ENCODE measurements at regions not wholly inside any gene's neighbourhood (a gene's known extent, or its start where the extent isn't known, plus 50 kb on each side); places are given as distances from the start of the nearest gene placed in this dataset.

DNA sequence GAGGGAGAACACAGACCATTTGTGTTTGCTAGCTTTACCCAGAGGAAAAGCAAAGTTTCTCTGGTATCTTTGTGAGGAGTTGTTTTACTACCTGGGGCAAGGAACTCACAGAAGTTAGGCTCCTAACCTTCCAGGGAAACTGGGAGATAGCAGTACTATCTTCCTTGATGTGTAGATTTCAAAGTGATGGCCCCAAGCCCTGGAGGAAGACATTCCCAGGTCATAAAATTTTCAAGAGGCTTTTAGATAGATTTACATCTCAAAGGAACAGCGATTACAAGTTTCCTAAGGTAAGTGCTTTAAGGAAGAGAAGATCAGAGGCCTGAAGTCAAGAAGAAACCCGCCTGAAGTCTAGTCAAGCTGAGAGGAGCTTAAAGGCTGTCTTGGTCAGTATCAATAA, 1187.8 kb upstream of the TMEFF2 start:
- TF ChIP-seq RELA (CRISPR knock-in tag; IDR thresholded peaks at IDR 0.05; ENCODE audit: borderline replicate concordance) (no peak), AR (CRISPR knock-in tag; IDR thresholded peaks at IDR 0.05) (no peak), TP53 (CRISPR knock-in tag; IDR thresholded peaks at IDR 0.05) (no peak), SMAD3 (CRISPR knock-in tag; IDR thresholded peaks at IDR 0.05; ENCODE audit: borderline replicate concordance) (no peak), FOXK1 (CRISPR knock-in tag; IDR thresholded peaks at IDR 0.05) (no peak)
- TF ChIP-seq, protein P1, sequence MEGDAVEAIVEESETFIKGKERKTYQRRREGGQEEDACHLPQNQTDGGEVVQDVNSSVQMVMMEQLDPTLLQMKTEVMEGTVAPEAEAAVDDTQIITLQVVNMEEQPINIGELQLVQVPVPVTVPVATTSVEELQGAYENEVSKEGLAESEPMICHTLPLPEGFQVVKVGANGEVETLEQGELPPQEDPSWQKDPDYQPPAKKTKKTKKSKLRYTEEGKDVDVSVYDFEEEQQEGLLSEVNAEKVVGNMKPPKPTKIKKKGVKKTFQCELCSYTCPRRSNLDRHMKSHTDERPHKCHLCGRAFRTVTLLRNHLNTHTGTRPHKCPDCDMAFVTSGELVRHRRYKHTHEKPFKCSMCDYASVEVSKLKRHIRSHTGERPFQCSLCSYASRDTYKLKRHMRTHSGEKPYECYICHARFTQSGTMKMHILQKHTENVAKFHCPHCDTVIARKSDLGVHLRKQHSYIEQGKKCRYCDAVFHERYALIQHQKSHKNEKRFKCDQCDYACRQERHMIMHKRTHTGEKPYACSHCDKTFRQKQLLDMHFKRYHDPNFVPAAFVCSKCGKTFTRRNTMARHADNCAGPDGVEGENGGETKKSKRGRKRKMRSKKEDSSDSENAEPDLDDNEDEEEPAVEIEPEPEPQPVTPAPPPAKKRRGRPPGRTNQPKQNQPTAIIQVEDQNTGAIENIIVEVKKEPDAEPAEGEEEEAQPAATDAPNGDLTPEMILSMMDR (IDR thresholded peaks at IDR 0.05), result no peak
- TF ChIP-seq, protein P2, sequence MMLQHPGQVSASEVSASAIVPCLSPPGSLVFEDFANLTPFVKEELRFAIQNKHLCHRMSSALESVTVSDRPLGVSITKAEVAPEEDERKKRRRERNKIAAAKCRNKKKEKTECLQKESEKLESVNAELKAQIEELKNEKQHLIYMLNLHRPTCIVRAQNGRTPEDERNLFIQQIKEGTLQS (CRISPR knock-in tag; conservative IDR thresholded peaks at IDR 0.05), result no peak

Data from WTC11 (cell line).